PC-3 (cell line): ENCODE measurements at regions not wholly inside any gene's neighbourhood (a gene's known extent, or its start where the extent isn't known, plus 50 kb on each side); places are given as distances from the start of the nearest gene placed in this dataset.

Experiments
- ATAC-seq: fragments of 200-7000 bp; cut with Tn5 transposase; 2 replicates; pipeline ENCODE4 v1.9.1; 2020; ENCODE audit warnings: mild to moderate bottlenecking, moderate library complexity
- BruUV-seq: library from RNA; stranded (reverse); fragments of 400-500 nt; replicated peaks from 2 replicates; lab custom pipeline; 2021; lab: Mats Ljungman, UMichigan
- CTCF ChIA-PET: fragments of 300-600 bp; sonication (Branson Sonifier 250); formaldehyde crosslinking; loops from one replicate; lab custom pipeline; 2022; ENCODE audit warnings: antibody characterized with exemption; lab: Charles Lee
- POLR2A ChIA-PET: fragments of 300-600 bp; sonication (Branson Sonifier 250); formaldehyde crosslinking; loops from one replicate; lab custom pipeline; 2022; ENCODE audit warnings: antibody characterized with exemption; ENCODE audit not compliant: unreplicated experiment; lab: Charles Lee
- DNase-seq: peaks from one replicate; pipeline ENCODE4 v3.0.0-alpha.2; 2015
- H2AFZ ChIP-seq: fragments of 300-600 bp; sonication (generic); 2 replicates; pipeline ENCODE4 v1.6.0; 2016; ENCODE audit warnings: antibody characterized with exemption, low read length
- H3F3A ChIP-seq: fragments of 300-600 bp; sonication (generic); one replicate; pipeline ENCODE4 v1.6.0; 2017; ENCODE audit warnings: antibody characterized with exemption, low read length, control low read depth, mild to moderate bottlenecking; ENCODE audit not compliant: unreplicated experiment
- H3K27ac ChIP-seq: fragments of 300-600 bp; sonication (generic); 2 replicates; pipeline ENCODE4 v1.5.1; 2016; ENCODE audit warnings: mild to moderate bottlenecking, low read length
- H3K27me3 ChIP-seq: fragments of 300-600 bp; sonication (generic); 2 replicates; pipeline ENCODE4 v1.6.1; 2016; ENCODE audit warnings: low read length, mixed read lengths
- H3K36me3 ChIP-seq: fragments of 300-600 bp; sonication (generic); 2 replicates; pipeline ENCODE4 v1.6.1; 2016; ENCODE audit warnings: low read depth, mixed run types, low read length, mixed read lengths
- H3K4me1 ChIP-seq: fragments of 300-600 bp; sonication (generic); 2 replicates; pipeline ENCODE4 v1.5.1; 2016; ENCODE audit warnings: low read length; ENCODE audit not compliant: insufficient read depth
- H3K4me2 ChIP-seq: fragments of 300-600 bp; sonication (generic); 2 replicates; pipeline ENCODE4 v1.6.0; 2016; ENCODE audit warnings: low read length
- H3K4me3 ChIP-seq: fragments of 300-600 bp; sonication (generic); 2 replicates; pipeline ENCODE4 v1.5.1; 2016; ENCODE audit warnings: mild to moderate bottlenecking, low read length, mixed read lengths
- H3K79me2 ChIP-seq: fragments of 300-600 bp; sonication (generic); 2 replicates; pipeline ENCODE4 v1.6.1; 2017; ENCODE audit warnings: low read length, mixed read lengths
- H3K9ac ChIP-seq: fragments of 300-600 bp; sonication (generic); 2 replicates; pipeline ENCODE4 v1.6.0; 2016; ENCODE audit warnings: mild to moderate bottlenecking, low read length
- H3K9me2 ChIP-seq: fragments of 300-600 bp; sonication (generic); replicated peaks from 2 replicates; pipeline ENCODE4 v1.6.1; 2016; ENCODE audit warnings: mixed run types, low read length, mixed read lengths
- H3K9me3 ChIP-seq: fragments of 300-600 bp; sonication (generic); 2 replicates; pipeline ENCODE4 v1.6.1; 2016; ENCODE audit warnings: low read length, mixed read lengths
- H4K20me1 ChIP-seq: fragments of 300-600 bp; sonication (generic); 2 replicates; pipeline ENCODE4 v1.6.1; 2016; ENCODE audit warnings: low read length, mixed read lengths
- CTCF ChIP-seq: fragments of 300-600 bp; sonication (generic); conservative IDR thresholded peaks from 2 replicates; pipeline ENCODE4 v1.5.1; 2017; ENCODE audit warnings: antibody characterized with exemption, low read depth, mild to moderate bottlenecking, low read length
- EZH2 ChIP-seq: fragments of 300-600 bp; sonication (generic); IDR thresholded peaks from one replicate; pipeline ENCODE4 v1.6.1; 2017; ENCODE audit warnings: antibody characterized with exemption, mild to moderate bottlenecking, low read length; ENCODE audit not compliant: unreplicated experiment
- EZH2phosphoT487 ChIP-seq: fragments of 300-600 bp; sonication (generic); IDR thresholded peaks from 2 replicates; pipeline ENCODE4 v1.6.1; 2018; ENCODE audit warnings: mild to moderate bottlenecking, antibody characterized with exemption, low read length, borderline replicate concordance
- intact Hi-C: fragments of 100-400 bp; cut with micrococcal nuclease; formaldehyde crosslinking; loops from 2 replicates; pipeline ENCODE4 v1.9.0; 2023

- intact Hi-C loops: no loop called here
- no peak for TF ChIP-seq EZH2
- TF ChIP-seq EZH2phosphoT487: no peak
- TF ChIP-seq CTCF: no peak
- CTCF ChIA-PET: no interaction called here
These were observed 342.9 kb downstream of the IL20RB start for GRCh38 chr3:137300703-137301102.

GRCh38 chr3:137304313-137305056, 346.7 kb downstream of the IL20RB start:
- CTCF ChIA-PET: no interaction called here
- intact Hi-C loops: no loop called here
- no peak overlapping the region for H3K4me2 ChIP-seq
- no peak overlapping the region for H3K27ac ChIP-seq
- H3K9me3 ChIP-seq: no peaks in the 10 kb centered on the region
- POLR2A ChIA-PET: no interaction called here
- no peaks in the 10 kb centered on the region for H3K36me3 ChIP-seq
- H3K9ac ChIP-seq: no peak overlapping the region
- no TSS peak for BruUV-seq
- H2AFZ ChIP-seq: no peak overlapping the region
- H3K79me2 ChIP-seq: no peaks in the 10 kb centered on the region
- TF ChIP-seq EZH2phosphoT487 (no peak), EZH2 (no peak), CTCF (no peak)
- H3K4me3 ChIP-seq: no peak overlapping the region
- DNase-seq: no peak
- H4K20me1 ChIP-seq: no peaks in the 10 kb centered on the region
- ATAC-seq: no peak
- no peaks in the 10 kb centered on the region for H3K27me3 ChIP-seq
- H3K9me2 ChIP-seq: no peaks in the 10 kb centered on the region
- no peaks in the 10 kb centered on the region for H3K4me1 ChIP-seq
- H3F3A ChIP-seq: no peaks in the 10 kb centered on the region

More at GRCh38 chr3:137300703-137301102, 342.9 kb downstream of the IL20RB start:
- H3K9me2 ChIP-seq: no peaks in the 10 kb centered on the region
- H3K79me2 ChIP-seq: no peaks in the 10 kb centered on the region
- DNase-seq: no peak
- H4K20me1 ChIP-seq: no peaks in the 10 kb centered on the region
- POLR2A ChIA-PET: no interaction called here
- no peaks in the 10 kb centered on the region for H3K9me3 ChIP-seq
- H3K9ac ChIP-seq: no peak overlapping the region
- no peak overlapping the region for H3K4me3 ChIP-seq
- no peaks in the 10 kb centered on the region for H3K27me3 ChIP-seq
- no peaks in the 10 kb centered on the region for H3F3A ChIP-seq
- H3K36me3 ChIP-seq: no peaks in the 10 kb centered on the region
- no peak overlapping the region for H3K4me2 ChIP-seq
- no peaks in the 10 kb centered on the region for H3K4me1 ChIP-seq
- ATAC-seq: no peak
- no TSS peak for BruUV-seq
- no peak overlapping the region for H3K27ac ChIP-seq
- H2AFZ ChIP-seq: no peak overlapping the region

GRCh38 chr3:137324114-137324513, 366.3 kb downstream of the IL20RB start:
- ATAC-seq (no peak), DNase-seq (no peak)
- no peak for TF ChIP-seq CTCF
- Histone ChIP-seq H3K27me3 (no peaks in the 10 kb centered on the region), H3K27ac (no peak overlapping the region), H3K79me2 (no peaks in the 10 kb centered on the region), H2AFZ (no peak overlapping the region), H3K9me2 (no peaks in the 10 kb centered on the region), H3K9me3 (no peaks in the 10 kb centered on the region), H3F3A (no peaks in the 10 kb centered on the region), H4K20me1 (no peaks in the 10 kb centered on the region), H3K4me2 (no peak overlapping the region), H3K4me1 (no peaks in the 10 kb centered on the region), H3K4me3 (no peak overlapping the region), H3K36me3 (no peaks in the 10 kb centered on the region), H3K9ac (no peak overlapping the region)
- intact Hi-C loops: no loop called here
- BruUV-seq: no TSS peak
- ChIA-PET POLR2A (no interaction called here), CTCF (no interaction called here)
